HCT116 (cell line): ENCODE measurements at regions not wholly inside any gene's neighbourhood (a gene's known extent, or its start where the extent isn't known, plus 50 kb on each side); places are given as distances from the start of the nearest gene placed in this dataset.

Experiments
- ATAC-seq: fragments of 200-7000 bp; cut with Tn5 transposase; 2 replicates; pipeline ENCODE4 v1.9.1; 2020; ENCODE audit warnings: mild to moderate bottlenecking, moderate library complexity
- BruUV-seq: library from RNA; stranded (reverse); fragments of 400-500 nt; replicated peaks from 2 replicates; lab custom pipeline; 2021; lab: Mats Ljungman, UMichigan
- CTCF ChIA-PET: fragments of 300-600 bp; sonication (Branson Sonifier 250); formaldehyde crosslinking; loops from one replicate; lab custom pipeline; 2021; ENCODE audit warnings: antibody characterized with exemption; lab: Charles Lee
- POLR2A ChIA-PET: fragments of 300-600, 350-600 bp; sonication (Branson Sonifier 250); formaldehyde crosslinking; loops from one replicate; lab custom pipeline; 2021; ENCODE audit warnings: antibody characterized with exemption; lab: Charles Lee
- RAD21 ChIA-PET, 2 experiments: fragments of 300-600 bp; sonication (Branson Sonifier 250); formaldehyde crosslinking; loops; one replicate each; lab custom pipeline; 2023; ENCODE audit warnings: low total read pairs in 2 of 2; ENCODE audit not compliant: uncharacterized antibody in 2 of 2, unreplicated experiment in 2 of 2, low non-redundant PET in 1 of 2; lab: Charles Lee
- DNase-seq: peaks from one replicate; pipeline ENCODE4 v3.0.0-alpha.2; 2010; ENCODE audit warnings: low read depth, low spot score
- H2AFZ ChIP-seq: fragments of 200-600 bp; shearing (Covaris generic), sonication (generic); 2 replicates; pipeline ENCODE4 v1.6.1; 2017; ENCODE audit warnings: low read depth, mixed run types, mixed read lengths, antibody characterized with exemption, low read length; ENCODE audit not compliant: poor library complexity, severe bottlenecking
- H3K27ac ChIP-seq: 2 replicates; pipeline ENCODE4 v1.5.1; 2012; ENCODE audit warnings: low read depth, low read length
- H3K27me3 ChIP-seq: fragments of 200-600 bp; sonication (generic); 2 replicates; pipeline ENCODE4 v1.6.1; 2016; ENCODE audit warnings: mixed run types, low read length, mixed read lengths; ENCODE audit not compliant: insufficient read depth
- H3K36me3 ChIP-seq, 2 experiments: fragments of 200-500 bp in 1 of 2; fragments of 200-600 bp in 1 of 2; sonication (Bioruptor generic) in 1 of 2; sonication (generic) in 1 of 2; 2 replicates each; pipeline versions ENCODE4 v1.5.1 to v1.6.1; 2014 to 2016; ENCODE audit warnings: low read length in 2 of 2, inconsistent platforms in 1 of 2, mixed read lengths in 1 of 2, mixed run types in 1 of 2; ENCODE audit not compliant: insufficient read depth in 2 of 2, control insufficient read depth in 1 of 2
- H3K4me1 ChIP-seq, 2 experiments: fragments of 200-600 bp in 1 of 2; sonication (generic) in 1 of 2; 2 replicates each; pipeline versions ENCODE4 v1.5.1 to v1.6.1; 2012 to 2017; ENCODE audit warnings: low read length in 2 of 2, inconsistent platforms in 1 of 2, mild to moderate bottlenecking in 1 of 2, mixed read lengths in 1 of 2, mixed run types in 1 of 2, moderate library complexity in 1 of 2; ENCODE audit not compliant: insufficient read depth in 2 of 2, control insufficient read depth in 1 of 2
- H3K4me2 ChIP-seq: fragments of 200-600 bp; sonication (generic); 2 replicates; pipeline ENCODE4 v1.6.1; 2017; ENCODE audit warnings: mixed run types, low read length, mixed read lengths
- H3K4me3 ChIP-seq, 2 experiments: fragments of 200-600 bp in 1 of 2; sonication (generic) in 1 of 2; replicated peaks in 1 of 2; 2 replicates each; pipeline ENCODE4 v1.5.1; 2011 to 2016; ENCODE audit warnings: low read length in 2 of 2, control low read depth in 1 of 2, low read depth in 1 of 2, mild to moderate bottlenecking in 1 of 2, mixed read lengths in 1 of 2, mixed run types in 1 of 2
- H3K79me2 ChIP-seq: fragments of 200-600 bp; sonication (generic); 2 replicates; pipeline ENCODE4 v1.6.1; 2017; ENCODE audit warnings: mild to moderate bottlenecking, mixed run types, low read length, moderate library complexity, mixed read lengths; ENCODE audit not compliant: insufficient read depth
- H3K9ac ChIP-seq: fragments of 200-600 bp; sonication (generic); 2 replicates; pipeline ENCODE4 v1.6.1; 2016; ENCODE audit warnings: low read length, mixed read lengths
- H3K9me2 ChIP-seq: fragments of 200-600 bp; sonication (generic), shearing (Covaris generic); 2 replicates; pipeline ENCODE4 v1.6.1; 2017; ENCODE audit warnings: mixed run types, mild to moderate bottlenecking, moderate library complexity; ENCODE audit not compliant: insufficient read depth
- H3K9me3 ChIP-seq, 2 experiments: fragments of 200-500 bp in 1 of 2; fragments of 200-600 bp in 1 of 2; sonication (Bioruptor generic) in 1 of 2; sonication (generic) in 1 of 2; 2 replicates each; pipeline ENCODE4 v1.6.1; 2014 to 2017; ENCODE audit warnings: low read length in 2 of 2, mixed read lengths in 2 of 2, inconsistent platforms in 1 of 2, low read depth in 1 of 2, mild to moderate bottlenecking in 1 of 2, mixed run types in 1 of 2, moderate library complexity in 1 of 2; ENCODE audit not compliant: control insufficient read depth in 1 of 2, insufficient read depth in 1 of 2
- H4K20me1 ChIP-seq: fragments of 200-600 bp; sonication (generic), shearing (Covaris generic); 2 replicates; pipeline ENCODE4 v1.6.1; 2017; ENCODE audit warnings: mixed run types, mild to moderate bottlenecking, moderate library complexity; ENCODE audit not compliant: insufficient read depth
- CEBPB ChIP-seq: IDR thresholded peaks from 2 replicates; pipeline ENCODE4 v1.6.1; 2012; ENCODE audit warnings: low read depth
- CTCF ChIP-seq, 3 experiments: fragments of 200-600 bp in 1 of 3; sonication (generic) in 1 of 3; IDR thresholded peaks in 2 of 3; conservative IDR thresholded peaks in 1 of 3; 2 replicates each; pipeline ENCODE4 v1.5.1; 2012 to 2017; ENCODE audit warnings: low read depth in 2 of 3, low read length in 2 of 3, antibody characterized with exemption in 1 of 3, borderline replicate concordance in 1 of 3, control low read depth in 1 of 3, mild to moderate bottlenecking in 1 of 3, mixed read lengths in 1 of 3, mixed run types in 1 of 3, moderate library complexity in 1 of 3; ENCODE audit not compliant: insufficient read depth in 1 of 3
- EGR1 ChIP-seq: IDR thresholded peaks from 2 replicates; pipeline ENCODE4 v1.6.1; 2012; ENCODE audit warnings: low read depth
- POLR2AphosphoS5 ChIP-seq: IDR thresholded peaks from 2 replicates; pipeline ENCODE4 v1.6.1; 2011; ENCODE audit warnings: mild to moderate bottlenecking, low read depth, low read length, moderate library complexity
- RAD21 ChIP-seq: IDR thresholded peaks from 2 replicates; pipeline ENCODE4 v1.6.1; 2012; ENCODE audit warnings: low read depth, mild to moderate bottlenecking
- SP1 ChIP-seq: IDR thresholded peaks from 2 replicates; pipeline ENCODE4 v1.6.1; 2012; ENCODE audit warnings: low read depth
- ZNF274 ChIP-seq: fragments of 200-500 bp; sonication (Bioruptor generic); IDR thresholded peaks from 2 replicates; pipeline ENCODE4 v1.6.1; 2014; ENCODE audit warnings: mild to moderate bottlenecking, low read depth, low read length, inconsistent platforms
- intact Hi-C: fragments of 100-400 bp; cut with micrococcal nuclease; formaldehyde crosslinking; loops from 2 replicates; pipeline ENCODE4 v1.10.0; 2022

DNA sequence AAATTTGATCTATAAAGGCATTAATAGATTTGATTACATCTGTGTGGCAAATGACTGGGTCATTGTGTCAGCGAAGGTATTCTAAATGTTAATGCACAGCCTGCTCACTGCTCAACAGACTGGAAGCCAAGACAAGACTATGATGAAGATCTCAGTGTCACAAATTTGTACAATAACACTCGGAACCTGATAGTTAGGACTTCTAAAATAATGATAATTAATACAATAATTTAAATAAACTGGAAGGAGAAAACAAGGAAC, 217.4 kb downstream of the CENPC start:
- no peaks in the 10 kb centered on the region for H3K27me3 ChIP-seq
- no peak overlapping the region for H3K9ac ChIP-seq
- H4K20me1 ChIP-seq, result no peaks in the 10 kb centered on the region
- H3K4me3 ChIP-seq, result no peak overlapping the region
- H2AFZ ChIP-seq, result no peak overlapping the region
- no peak overlapping the region for H3K4me2 ChIP-seq
- no peaks in the 10 kb centered on the region for H3K4me1 ChIP-seq
- BruUV-seq, result no TSS peak
- ATAC-seq, result no peak
- no peaks in the 10 kb centered on the region for H3K9me2 ChIP-seq
- no peak overlapping the region for H3K27ac ChIP-seq
- CTCF ChIA-PET, result no interaction called here
- TF ChIP-seq CEBPB, result no peak
- TF ChIP-seq SP1, result no peak
- TF ChIP-seq EGR1, result no peak
- TF ChIP-seq POLR2AphosphoS5, result no peak
- intact Hi-C loops, result loop anchor here (5.0 kb wide), 1 partner anchor 241 kb away; no protein-coding TSS in a partner anchor
- H3K9me3 ChIP-seq, result no peaks in the 10 kb centered on the region
- no peaks in the 10 kb centered on the region for H3K79me2 ChIP-seq
- POLR2A ChIA-PET, result no interaction called here
- RAD21 ChIA-PET, result no interaction called here
- no peak for DNase-seq
- H3K36me3 ChIP-seq, result no peaks in the 10 kb centered on the region

DNA sequence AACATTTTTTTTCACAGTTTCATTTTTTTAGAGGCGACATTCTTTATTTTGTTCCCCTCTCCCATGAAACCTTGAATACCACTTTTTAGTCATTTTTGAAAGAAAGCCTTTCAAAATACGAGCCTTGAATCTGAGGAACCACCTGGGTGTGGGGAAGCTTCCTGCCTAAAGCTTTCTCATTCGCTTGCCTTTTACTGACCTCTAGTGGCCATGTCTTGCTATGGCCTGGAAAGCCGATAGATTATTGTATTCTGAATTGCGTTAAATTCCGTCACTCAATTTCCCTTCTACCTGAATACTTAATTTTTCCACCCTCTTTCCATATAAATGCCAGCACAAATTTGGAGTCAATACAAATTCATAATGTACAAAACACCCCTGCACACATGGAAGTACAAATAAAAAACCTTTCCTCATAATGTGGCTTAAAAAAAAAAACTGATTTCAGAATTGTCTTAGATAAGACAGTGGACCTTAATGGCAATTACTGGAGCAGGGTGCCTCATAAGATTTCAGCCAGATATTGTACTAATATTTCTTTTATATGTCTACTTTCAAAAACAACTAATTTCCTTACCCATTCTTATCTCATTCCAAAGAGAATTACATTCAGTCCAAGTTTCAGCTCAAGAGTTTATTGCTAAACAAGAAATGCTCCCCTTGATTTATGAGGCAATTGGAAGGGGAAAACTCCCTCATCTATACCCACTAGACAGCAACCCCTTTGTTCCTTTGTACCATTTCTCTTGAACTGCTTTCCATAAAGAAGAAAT, 217.9 kb downstream of the CENPC start:
- intact Hi-C loops, result loop anchor here (5.0 kb wide), 1 partner anchor 240 kb away; no protein-coding TSS in a partner anchor
- no peak overlapping the region for H3K4me2 ChIP-seq
- H4K20me1 ChIP-seq, result no peaks in the 10 kb centered on the region
- no peaks in the 10 kb centered on the region for H3K9me3 ChIP-seq
- ATAC-seq (peak; percentile 75), DNase-seq (peak; percentile 32)
- CTCF ChIA-PET, result interaction anchor here (0.8 kb wide), 1 partner anchor 240 kb away, joined by 4 read pairs; no protein-coding TSS in a partner anchor
- RAD21 ChIA-PET, result no interaction called here
- no peaks in the 10 kb centered on the region for H3K27me3 ChIP-seq
- no peaks in the 10 kb centered on the region for H3K36me3 ChIP-seq
- no peaks in the 10 kb centered on the region for H3K4me1 ChIP-seq
- peak overlapping the region; percentile 30 for H2AFZ ChIP-seq
- H3K4me3 ChIP-seq, result no peak overlapping the region
- TF ChIP-seq ZNF274 (no peak), RAD21 (peak; percentile 70), CTCF (IDR thresholded peaks at IDR 0.05 in 2 of 3, conservative IDR thresholded peaks at IDR 0.05 in 1 of 3; ENCODE audit: borderline replicate concordance in 1 of 3, insufficient read depth in 1 of 3, low read depth in 2 of 3, low read length in 2 of 3) (peak; percentile 21 to 89 (median 88); a peak in 5 of 6 replicates)
- H3K27ac ChIP-seq, result no peak overlapping the region
- no peak overlapping the region for H3K9ac ChIP-seq
- no peaks in the 10 kb centered on the region for H3K79me2 ChIP-seq
- POLR2A ChIA-PET, result no interaction called here
- BruUV-seq, result no TSS peak
- no peaks in the 10 kb centered on the region for H3K9me2 ChIP-seq
